ENCODE measurements at regions not wholly inside any gene's neighbourhood (a gene's known extent, or its start where the extent isn't known, plus 50 kb on each side); places are given as distances from the start of the nearest gene placed in this dataset.

GRCh38 chr4:165782623-165783022, 90.4 kb upstream of the TLL1 start:
- TF ChIP-seq CTCF (IDR thresholded peaks at IDR 0.05) = no peak
- TF ChIP-seq POLR2AphosphoS5 (IDR thresholded peaks at IDR 0.05) = no peak
- no peak for TF ChIP-seq POLR2A (IDR thresholded peaks at IDR 0.05)

Measured in transverse colon (tissue), 4 donors.